Right lobe of liver (tissue), 4 donors: ENCODE measurements at regions not wholly inside any gene's neighbourhood (a gene's known extent, or its start where the extent isn't known, plus 50 kb on each side); places are given as distances from the start of the nearest gene placed in this dataset.

ENCODE experiments used
- POLR2A ChIP-seq: fragments of 450-650 bp; IDR thresholded peaks from one replicate; pipeline ENCODE4 v1.6.1; 2017; ENCODE audit warnings: antibody characterized with exemption, mild to moderate bottlenecking
- TF ChIP-seq, protein P1 (sequence below), 4 donors: fragments of 200-600 bp in 3 of 4; fragments of 450-650 bp in 1 of 4; IDR thresholded peaks; one replicate each; pipeline versions ENCODE4 v1.5.1 to v1.8.0; 2016 to 2022; ENCODE audit warnings: antibody characterized with exemption in 4 of 4, mild to moderate bottlenecking in 2 of 4
- donor health status: DM: no; HTN: no; CAD: no.
- donor health status: DM: no; HTN: no; CAD: no.
- donor health status: DM: no; HTN: yes; CAD: no.

DNA sequence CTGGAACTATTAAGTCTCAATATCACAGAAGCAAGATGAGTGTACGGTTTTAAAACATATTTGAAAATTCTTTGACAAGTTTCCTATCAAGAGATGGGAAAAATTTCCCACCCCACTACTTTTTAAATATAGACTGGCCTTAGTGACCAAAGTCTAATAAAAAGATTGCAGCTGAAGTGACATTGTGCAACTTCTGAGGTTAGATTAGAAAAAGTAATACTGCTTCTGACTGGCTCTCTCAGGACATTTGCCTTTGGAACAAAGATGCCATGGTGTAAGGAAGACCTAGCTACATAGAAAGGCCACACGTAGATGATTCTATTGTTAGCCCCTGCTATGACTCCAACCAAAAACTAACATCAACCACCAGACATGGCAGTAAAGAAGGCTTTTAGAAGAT lies 138.7 kb upstream of the FAM47C start:
- TF ChIP-seq, protein P1, sequence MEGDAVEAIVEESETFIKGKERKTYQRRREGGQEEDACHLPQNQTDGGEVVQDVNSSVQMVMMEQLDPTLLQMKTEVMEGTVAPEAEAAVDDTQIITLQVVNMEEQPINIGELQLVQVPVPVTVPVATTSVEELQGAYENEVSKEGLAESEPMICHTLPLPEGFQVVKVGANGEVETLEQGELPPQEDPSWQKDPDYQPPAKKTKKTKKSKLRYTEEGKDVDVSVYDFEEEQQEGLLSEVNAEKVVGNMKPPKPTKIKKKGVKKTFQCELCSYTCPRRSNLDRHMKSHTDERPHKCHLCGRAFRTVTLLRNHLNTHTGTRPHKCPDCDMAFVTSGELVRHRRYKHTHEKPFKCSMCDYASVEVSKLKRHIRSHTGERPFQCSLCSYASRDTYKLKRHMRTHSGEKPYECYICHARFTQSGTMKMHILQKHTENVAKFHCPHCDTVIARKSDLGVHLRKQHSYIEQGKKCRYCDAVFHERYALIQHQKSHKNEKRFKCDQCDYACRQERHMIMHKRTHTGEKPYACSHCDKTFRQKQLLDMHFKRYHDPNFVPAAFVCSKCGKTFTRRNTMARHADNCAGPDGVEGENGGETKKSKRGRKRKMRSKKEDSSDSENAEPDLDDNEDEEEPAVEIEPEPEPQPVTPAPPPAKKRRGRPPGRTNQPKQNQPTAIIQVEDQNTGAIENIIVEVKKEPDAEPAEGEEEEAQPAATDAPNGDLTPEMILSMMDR (IDR thresholded peaks at IDR 0.05): no peak
- TF ChIP-seq POLR2A: no peak
